ENCODE measurements at regions not wholly inside any gene's neighbourhood (a gene's known extent, or its start where the extent isn't known, plus 50 kb on each side); places are given as distances from the start of the nearest gene placed in this dataset.

DNA sequence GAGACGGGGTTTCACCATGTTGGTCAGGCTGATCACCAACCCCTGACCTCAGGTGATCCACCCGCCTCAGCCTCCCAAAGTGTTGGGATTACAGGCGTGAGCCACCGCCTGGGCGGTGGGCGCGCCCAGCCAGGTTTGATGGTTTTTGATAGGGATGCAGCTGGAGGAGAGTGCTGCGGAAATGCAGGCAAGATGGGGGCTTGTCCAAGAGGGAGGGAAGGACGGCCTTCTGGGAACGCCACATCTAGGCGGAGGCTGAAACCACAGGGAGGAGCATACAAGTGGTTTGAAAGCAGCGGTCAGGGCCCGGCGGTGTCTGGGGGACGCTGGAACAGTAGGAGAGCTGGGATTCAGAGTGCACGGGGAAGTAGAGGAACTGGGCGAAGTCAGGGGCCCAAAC is 134.6 kb downstream of the VRK1 start:
- H3K9me3 Mint-ChIP-seq (ENCODE audit: unreplicated experiment), result no peaks in the 10 kb centered on the region
- no peak overlapping the region for H3K27ac Mint-ChIP-seq (ENCODE audit: unreplicated experiment)
- no peaks in the 10 kb centered on the region for H3K4me1 Mint-ChIP-seq (ENCODE audit: unreplicated experiment)
- H3K4me3 Mint-ChIP-seq (ENCODE audit: unreplicated experiment), result no peak overlapping the region
- TF ChIP-seq CTCF (IDR thresholded peaks at IDR 0.05; ENCODE audit: unreplicated experiment), result no peak
- H3K36me3 Mint-ChIP-seq (ENCODE audit: low read depth, unreplicated experiment), result no peaks in the 10 kb centered on the region
- H3K27me3 Mint-ChIP-seq (ENCODE audit: unreplicated experiment), result peaks cover 2% of the 10 kb centered on the region
- DNase-seq (ENCODE audit: low spot score), result no peak

DNA sequence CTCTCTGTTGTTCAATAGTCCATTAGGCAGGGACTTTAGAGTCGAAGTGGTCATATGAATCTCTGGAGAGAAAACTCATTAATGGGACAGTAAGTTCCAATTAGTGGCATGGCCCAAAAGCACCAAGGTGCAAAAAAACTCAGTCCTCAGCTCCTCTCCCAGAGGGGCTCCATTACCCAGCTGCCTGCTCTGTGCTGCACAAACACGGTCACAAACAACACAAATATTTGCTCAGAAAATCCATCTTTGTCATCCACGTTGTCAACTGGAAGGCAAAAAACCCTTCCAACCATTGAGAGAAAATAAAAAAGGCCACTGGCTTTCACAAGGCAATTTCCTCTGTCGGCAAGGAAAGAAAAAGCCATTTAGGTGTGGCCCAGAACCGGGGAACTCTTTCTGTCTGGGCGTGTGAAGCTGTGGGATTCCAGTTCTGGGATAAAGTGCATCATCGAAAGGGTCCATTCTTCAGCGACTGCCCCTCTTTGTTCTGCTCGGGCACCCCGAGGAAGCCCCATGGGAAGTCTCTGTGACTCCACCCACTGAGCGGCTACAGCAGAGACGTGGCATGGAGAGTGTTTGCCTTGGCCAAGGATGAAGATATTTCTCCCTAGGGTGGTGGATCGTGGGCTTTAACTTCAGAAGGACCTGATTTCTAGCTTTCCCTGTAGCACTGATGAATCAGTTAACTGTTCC is 137.6 kb downstream of the VRK1 start:
- no peaks in the 10 kb centered on the region for H3K27me3 Mint-ChIP-seq (ENCODE audit: unreplicated experiment)
- H3K4me3 Mint-ChIP-seq (ENCODE audit: unreplicated experiment), result no peak overlapping the region
- no peaks in the 10 kb centered on the region for H3K9me3 Mint-ChIP-seq (ENCODE audit: unreplicated experiment)
- no peaks in the 10 kb centered on the region for H3K4me1 Mint-ChIP-seq (ENCODE audit: unreplicated experiment)
- no peak for DNase-seq (ENCODE audit: low spot score)
- no peak overlapping the region for H3K27ac Mint-ChIP-seq (ENCODE audit: unreplicated experiment)
- H3K36me3 Mint-ChIP-seq (ENCODE audit: low read depth, unreplicated experiment), result no peaks in the 10 kb centered on the region
- no peak for TF ChIP-seq CTCF (IDR thresholded peaks at IDR 0.05; ENCODE audit: unreplicated experiment)

DNA sequence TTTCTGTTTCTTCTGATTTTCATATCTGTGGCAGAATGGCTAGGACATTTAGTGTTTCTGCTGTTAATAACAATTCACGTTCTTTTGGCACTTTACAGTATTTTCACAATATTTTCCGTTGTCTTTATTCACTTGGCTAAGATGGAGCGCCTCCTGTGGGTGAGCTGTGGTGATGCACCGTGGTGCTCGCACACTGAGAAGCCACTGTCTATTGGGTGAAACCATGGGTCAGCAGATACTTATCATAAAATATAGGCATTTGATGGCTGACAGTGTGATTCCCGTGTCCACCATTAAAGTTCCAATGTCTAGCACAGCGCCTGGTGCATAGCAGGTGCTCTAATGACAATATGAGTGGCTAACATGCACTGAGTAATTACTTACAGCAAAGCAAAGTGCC is 141.8 kb downstream of the VRK1 start:
- H3K27ac Mint-ChIP-seq (ENCODE audit: unreplicated experiment), result no peak overlapping the region
- H3K4me3 Mint-ChIP-seq (ENCODE audit: unreplicated experiment), result no peak overlapping the region
- peak; percentile 28 for DNase-seq (ENCODE audit: low spot score)

GRCh38 chr14:96940009-96940408 is 142.8 kb downstream of the VRK1 start:
- Mint-ChIP-seq H3K27me3 (ENCODE audit: unreplicated experiment) (peaks cover 2% of the 10 kb centered on the region), H3K27ac (ENCODE audit: unreplicated experiment) (no peak overlapping the region)
- no peak for TF ChIP-seq CTCF (IDR thresholded peaks at IDR 0.05; ENCODE audit: unreplicated experiment)

More for the DNA sequence above, 141.8 kb downstream of the VRK1 start:
- no peaks in the 10 kb centered on the region for H3K9me3 Mint-ChIP-seq (ENCODE audit: unreplicated experiment)
- peak; percentile 77 for TF ChIP-seq CTCF (IDR thresholded peaks at IDR 0.05; ENCODE audit: unreplicated experiment)
- peaks cover 2% of the 10 kb centered on the region for H3K27me3 Mint-ChIP-seq (ENCODE audit: unreplicated experiment)
- H3K4me1 Mint-ChIP-seq (ENCODE audit: unreplicated experiment), result no peaks in the 10 kb centered on the region
- H3K36me3 Mint-ChIP-seq (ENCODE audit: low read depth, unreplicated experiment), result no peaks in the 10 kb centered on the region

GRCh38 chr14:96944297-96944696 is 147.1 kb downstream of the VRK1 start:
- DNase-seq (ENCODE audit: low spot score), result no peak
- peaks cover 2% of the 10 kb centered on the region for H3K27me3 Mint-ChIP-seq (ENCODE audit: unreplicated experiment)
- no peaks in the 10 kb centered on the region for H3K4me1 Mint-ChIP-seq (ENCODE audit: unreplicated experiment)
- H3K9me3 Mint-ChIP-seq (ENCODE audit: unreplicated experiment), result no peaks in the 10 kb centered on the region
- TF ChIP-seq CTCF (IDR thresholded peaks at IDR 0.05; ENCODE audit: unreplicated experiment), result no peak
- no peak overlapping the region for H3K4me3 Mint-ChIP-seq (ENCODE audit: unreplicated experiment)
- H3K27ac Mint-ChIP-seq (ENCODE audit: unreplicated experiment), result no peak overlapping the region
- H3K36me3 Mint-ChIP-seq (ENCODE audit: low read depth, unreplicated experiment), result no peaks in the 10 kb centered on the region

More at GRCh38 chr14:96940009-96940408, 142.8 kb downstream of the VRK1 start:
- H3K4me1 Mint-ChIP-seq (ENCODE audit: unreplicated experiment), result no peaks in the 10 kb centered on the region
- no peaks in the 10 kb centered on the region for H3K9me3 Mint-ChIP-seq (ENCODE audit: unreplicated experiment)
- H3K4me3 Mint-ChIP-seq (ENCODE audit: unreplicated experiment), result no peak overlapping the region
- no peaks in the 10 kb centered on the region for H3K36me3 Mint-ChIP-seq (ENCODE audit: low read depth, unreplicated experiment)
- no peak for DNase-seq (ENCODE audit: low spot score)
